ENCODE measurements at regions not wholly inside any gene's neighbourhood (a gene's known extent, or its start where the extent isn't known, plus 50 kb on each side); places are given as distances from the start of the nearest gene placed in this dataset.

GRCh38 chr13:106306748-106307277 lies 228.6 kb downstream of the EFNB2 start:
- in situ Hi-C loops (cut with HindIII; ENCODE audit: low sequenced_read_pairs) = no loop called here
- no peak overlapping the region for H3K4me3 ChIP-seq (ENCODE audit: low read depth, low read length)
- no peak for DNase-seq (ENCODE audit: low read depth, low spot score)
- TF ChIP-seq CTCF (IDR thresholded peaks at IDR 0.05; ENCODE audit: low read depth, low read length) = no peak

DNA sequence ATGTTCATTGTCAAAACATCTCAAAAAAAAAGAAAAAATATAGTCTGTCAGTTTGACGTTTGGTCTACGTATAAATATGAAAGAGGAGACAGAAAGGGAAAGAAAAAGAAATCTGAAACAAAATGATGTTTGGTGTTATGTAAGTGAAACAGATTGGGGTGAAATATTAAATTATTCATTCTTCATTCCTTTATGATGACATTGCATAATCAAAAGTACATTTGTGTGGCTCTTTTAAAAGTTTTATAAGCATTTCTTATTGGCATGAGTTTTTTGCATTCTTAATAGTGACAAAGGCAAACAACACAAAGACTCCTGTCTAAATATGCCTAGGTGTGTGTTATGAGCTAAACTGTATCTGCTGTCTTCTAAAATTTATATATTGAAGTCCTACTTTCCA lies 232.6 kb downstream of the EFNB2 start:
- in situ Hi-C loops (cut with HindIII; ENCODE audit: low sequenced_read_pairs) = no loop called here
- no peak for DNase-seq (ENCODE audit: low read depth, low spot score)
- no peak for TF ChIP-seq CTCF (IDR thresholded peaks at IDR 0.05; ENCODE audit: low read depth, low read length)
- H3K4me3 ChIP-seq (ENCODE audit: low read depth, low read length) = no peak overlapping the region

DNA sequence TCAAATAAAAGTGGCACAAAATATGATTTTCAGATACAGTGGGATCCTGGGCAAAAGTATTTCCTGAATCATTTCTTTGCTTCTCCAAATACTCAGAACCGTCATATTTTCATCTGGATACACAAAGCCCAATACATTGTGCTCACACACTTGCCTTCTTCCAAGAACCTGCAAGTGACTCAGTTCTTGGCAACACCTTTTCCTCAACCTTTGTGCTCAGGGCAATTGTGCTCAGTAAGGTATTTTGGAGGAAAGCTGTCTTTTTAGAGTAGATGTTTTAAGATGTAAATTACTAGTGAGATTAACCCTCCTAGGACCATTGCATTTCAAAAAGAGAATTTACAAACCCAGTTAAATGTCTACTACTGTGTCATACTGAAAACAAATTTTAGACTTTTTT lies 233.5 kb downstream of the EFNB2 start:
- no peak for DNase-seq (ENCODE audit: low read depth, low spot score)
- H3K4me3 ChIP-seq (ENCODE audit: low read depth, low read length) = no peak overlapping the region
- TF ChIP-seq CTCF (IDR thresholded peaks at IDR 0.05; ENCODE audit: low read depth, low read length) = no peak
- in situ Hi-C loops (cut with HindIII; ENCODE audit: low sequenced_read_pairs) = no loop called here

- DNase-seq (ENCODE audit: low read depth, low spot score) = no peak
- no peak for TF ChIP-seq CTCF (IDR thresholded peaks at IDR 0.05; ENCODE audit: low read depth, low read length)
- H3K4me3 ChIP-seq (ENCODE audit: low read depth, low read length) = no peak overlapping the region
- in situ Hi-C loops (cut with HindIII; ENCODE audit: low sequenced_read_pairs) = no loop called here
Observed at GRCh38 chr13:106299621-106300020, 235.8 kb downstream of the EFNB2 start.

DNA sequence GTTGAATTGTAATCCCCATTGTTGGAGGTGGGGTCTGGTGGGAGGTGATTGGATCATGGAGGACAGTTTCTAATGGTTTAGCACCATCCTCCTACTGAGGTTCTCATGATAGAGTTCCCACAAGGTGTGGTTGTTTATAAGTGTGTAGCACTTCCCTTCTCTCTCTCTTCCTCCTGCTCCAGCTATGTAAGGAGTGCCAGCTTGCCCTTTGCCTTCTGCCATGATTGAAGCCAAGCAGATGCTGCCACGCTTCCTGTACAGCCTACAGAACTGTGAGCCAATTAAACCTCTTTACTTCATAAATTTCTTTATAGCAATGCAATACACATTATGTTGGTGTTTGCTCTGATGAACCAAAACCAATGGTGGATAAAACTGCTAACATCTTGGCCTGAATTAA lies 238.2 kb downstream of the EFNB2 start:
- in situ Hi-C loops (cut with HindIII; ENCODE audit: low sequenced_read_pairs) = no loop called here
- no peak for DNase-seq (ENCODE audit: low read depth, low spot score)
- no peak for TF ChIP-seq CTCF (IDR thresholded peaks at IDR 0.05; ENCODE audit: low read depth, low read length)
- no peak overlapping the region for H3K4me3 ChIP-seq (ENCODE audit: low read depth, low read length)

DNA sequence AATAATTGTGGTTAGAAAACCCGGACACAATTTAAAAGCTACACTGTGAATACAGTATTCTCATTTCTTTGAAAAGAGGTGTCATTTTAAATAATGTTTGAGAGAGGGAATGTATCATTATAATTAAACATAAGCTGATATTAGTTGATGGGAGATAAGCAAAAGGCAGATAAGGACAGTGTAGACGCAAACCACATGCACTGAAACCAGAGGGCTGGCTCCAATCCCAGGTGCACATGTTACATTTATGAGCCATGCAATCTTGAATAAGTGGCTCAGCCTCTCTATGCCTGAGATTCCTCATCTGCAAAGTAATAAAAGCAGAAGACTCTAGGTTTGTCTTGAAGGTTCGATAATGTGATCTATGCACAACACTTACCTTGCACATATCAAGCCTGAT lies 238.7 kb downstream of the EFNB2 start:
- in situ Hi-C loops (cut with HindIII; ENCODE audit: low sequenced_read_pairs) = no loop called here
- no peak for TF ChIP-seq CTCF (IDR thresholded peaks at IDR 0.05; ENCODE audit: low read depth, low read length)
- H3K4me3 ChIP-seq (ENCODE audit: low read depth, low read length) = no peak overlapping the region
- DNase-seq (ENCODE audit: low read depth, low spot score) = no peak

DNA sequence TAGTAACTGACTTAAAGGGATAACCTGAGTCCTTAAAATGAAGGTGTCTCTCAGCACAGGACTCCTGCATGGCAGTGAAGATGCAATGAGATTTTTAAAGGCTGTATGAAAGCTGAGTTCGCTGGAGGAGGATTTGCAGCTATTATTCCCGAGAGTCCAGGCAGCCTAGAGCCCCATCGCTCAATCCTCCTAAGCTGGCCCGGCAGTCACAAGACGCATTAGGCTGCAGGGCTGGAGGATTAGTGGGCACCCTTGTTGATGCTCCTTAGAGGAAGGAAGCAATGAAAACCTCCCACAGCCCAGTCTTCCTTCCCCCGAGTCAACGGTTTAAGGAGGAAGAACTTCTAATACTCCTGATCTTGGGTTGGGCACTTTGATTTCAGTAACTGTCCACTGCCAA lies 239.5 kb downstream of the EFNB2 start:
- H3K4me3 ChIP-seq (ENCODE audit: low read depth, low read length) = no peak overlapping the region
- no peak for TF ChIP-seq CTCF (IDR thresholded peaks at IDR 0.05; ENCODE audit: low read depth, low read length)
- in situ Hi-C loops (cut with HindIII; ENCODE audit: low sequenced_read_pairs) = no loop called here
- no peak for DNase-seq (ENCODE audit: low read depth, low spot score)

Data from astrocyte of the spinal cord (primary cell).